GM12878 (cell line): ENCODE measurements at regions not wholly inside any gene's neighbourhood (a gene's known extent, or its start where the extent isn't known, plus 50 kb on each side); places are given as distances from the start of the nearest gene placed in this dataset.

Experiments used
- ATAC-seq: fragments of 200-7000 bp; cut with Tn5 transposase; 3 replicates; pipeline ENCODE4 v1.9.1; 2020; ENCODE audit warnings: mild to moderate bottlenecking, moderate library complexity
- BruUV-seq: library from RNA; stranded (reverse); fragments of 400-500 nt; replicated peaks from 2 replicates; lab custom pipeline; 2021; lab: Mats Ljungman, UMichigan
- CTCF ChIA-PET: fragments of 300-600 bp; sonication (Branson Sonifier 250); formaldehyde crosslinking; extraction: SDS; loops from one replicate; lab custom pipeline; 2021; ENCODE audit warnings: inconsistent platforms; lab: Yijun Ruan, JAX
- POLR2A ChIA-PET: fragments of 350-600 bp; formaldehyde crosslinking; extraction: SDS; loops from one replicate; lab custom pipeline; 2021; ENCODE audit warnings: inconsistent platforms; lab: Charles Lee
- RAD21 ChIA-PET: fragments of 300-600 bp; sonication (Branson Sonifier 250); formaldehyde crosslinking; loops from one replicate; lab custom pipeline; 2023; ENCODE audit warnings: antibody characterized with exemption; ENCODE audit not compliant: unreplicated experiment; lab: Charles Lee
- SMC1A ChIA-PET: fragments of 300-600 bp; sonication (Branson Sonifier 250); formaldehyde crosslinking; loops from one replicate; lab custom pipeline; 2023; ENCODE audit not compliant: unreplicated experiment, uncharacterized antibody; lab: Charles Lee
- DNase-seq: peaks from one replicate; pipeline ENCODE4 v3.0.0-alpha.2; 2011; ENCODE audit warnings: low read depth, low spot score
- FAIRE-seq: peaks from 3 replicates; lab custom pipeline; 2011; peaks lifted over from hg19 to GRCh38; lab: Jason Lieb, UNC
- H2AFZ ChIP-seq: 2 replicates; pipeline ENCODE4 v1.6.0; 2011; ENCODE audit warnings: low read depth, low read length, control low read depth; ENCODE audit not compliant: control insufficient read depth
- H3K27ac ChIP-seq: 2 replicates; pipeline ENCODE4 v1.5.1; 2011; ENCODE audit warnings: control low read depth; ENCODE audit not compliant: control insufficient read depth, insufficient read depth
- H3K27me3 ChIP-seq, 2 experiments: replicated peaks in 1 of 2; 2 replicates each; pipeline versions ENCODE4 v1.6.0 to v1.6.1; 2011; ENCODE audit warnings: low read length in 1 of 2; ENCODE audit not compliant: control insufficient read depth in 2 of 2, insufficient read depth in 2 of 2
- H3K36me3 ChIP-seq, 2 experiments: 2 replicates each; pipeline ENCODE4 v1.5.1; 2011; ENCODE audit warnings: low read length in 1 of 2; ENCODE audit not compliant: control insufficient read depth in 2 of 2, insufficient read depth in 2 of 2
- H3K4me1 ChIP-seq: 2 replicates; pipeline ENCODE4 v1.6.1; 2011; ENCODE audit warnings: mild to moderate bottlenecking, low read length, moderate library complexity, mixed read lengths; ENCODE audit not compliant: control insufficient read depth, insufficient read depth
- H3K4me2 ChIP-seq: 2 replicates; pipeline ENCODE4 v1.6.0; 2011; ENCODE audit warnings: control low read depth; ENCODE audit not compliant: control insufficient read depth, insufficient read depth
- H3K4me3 ChIP-seq: fragments of 200-600 bp; sonication (generic); 2 replicates; pipeline ENCODE4 v1.5.1; 2016
- H3K79me2 ChIP-seq: 2 replicates; pipeline ENCODE4 v1.6.0; 2011; ENCODE audit warnings: low read length; ENCODE audit not compliant: control insufficient read depth, insufficient read depth
- H3K9ac ChIP-seq: 2 replicates; pipeline ENCODE4 v1.8.0; 2011; ENCODE audit warnings: low read length, control low read depth, mixed read lengths; ENCODE audit not compliant: control insufficient read depth, insufficient read depth
- H3K9me3 ChIP-seq: replicated peaks from 3 replicates; pipeline ENCODE4 v1.5.1; 2011; ENCODE audit warnings: mild to moderate bottlenecking, low read length; ENCODE audit not compliant: control insufficient read depth, insufficient read depth
- H4K20me1 ChIP-seq: 2 replicates; pipeline ENCODE4 v1.6.0; 2011; ENCODE audit not compliant: control insufficient read depth, insufficient read depth
- CBX5 ChIP-seq: sonication (generic); IDR thresholded peaks from 2 replicates; pipeline ENCODE4 v1.6.1; 2016; ENCODE audit warnings: low read depth, moderate library complexity, mild to moderate bottlenecking, inconsistent platforms
- EGR1 ChIP-seq, 2 experiments: IDR thresholded peaks; 1 replicate in 1 of 2; 2 replicates in 1 of 2; pipeline ENCODE4 v1.6.1; 2011 to 2012; ENCODE audit warnings: low read depth in 2 of 2, low read length in 2 of 2, borderline replicate concordance in 1 of 2, mild to moderate bottlenecking in 1 of 2, moderate library complexity in 1 of 2
- RBBP5 ChIP-seq: fragments of 200-600 bp; sonication (generic); conservative IDR thresholded peaks from 2 replicates; pipeline ENCODE4 v1.6.1; 2016
- SIN3A ChIP-seq: IDR thresholded peaks from 2 replicates; pipeline ENCODE4 v1.6.1; 2012; ENCODE audit warnings: low read depth, low read length, improper control_type of control experiment
- SMAD5 ChIP-seq: IDR thresholded peaks from 2 replicates; pipeline ENCODE4 v1.6.1; 2016; ENCODE audit warnings: antibody characterized with exemption, low read depth
- SMC3 ChIP-seq: IDR thresholded peaks from 2 replicates; pipeline ENCODE4 v1.6.1; 2011; ENCODE audit warnings: low read length, improper control_type of control experiment, borderline replicate concordance
- TCF7 ChIP-seq: IDR thresholded peaks from 2 replicates; pipeline ENCODE4 v1.6.1; 2014; ENCODE audit warnings: antibody characterized with exemption, borderline replicate concordance
- YBX1 ChIP-seq: fragments of 450-650 bp; IDR thresholded peaks from 2 replicates; pipeline ENCODE4 v1.6.1; 2016; ENCODE audit warnings: antibody characterized with exemption
- YY1 ChIP-seq: IDR thresholded peaks from 2 replicates; pipeline ENCODE4 v1.6.1; 2011; ENCODE audit warnings: low read depth, mild to moderate bottlenecking, low read length
- WGBS: methylation state at CpG from one replicate; pipeline ENCODE4 v1.1.6; 2016; ENCODE audit warnings: low lambda C conversion rate; ENCODE audit not compliant: insufficient replicate concordance, insufficient coverage; ENCODE audit errors: missing lambda C conversion rate; 5-methylcytosine and 5-hydroxymethylcytosine counted together
- in situ Hi-C: fragments of 300-500 bp; cut with MboI; formaldehyde crosslinking; loops from 9 replicates; pipeline ENCODE4 v1.14.3; 2018; ENCODE audit warnings: mixed read lengths
- intact Hi-C: fragments of 100-400 bp; cut with micrococcal nuclease; formaldehyde crosslinking; loops from one replicate; pipeline ENCODE4 v1.14.2; 2022; ENCODE audit not compliant: unreplicated experiment
- TF ChIP-seq, protein P1 (sequence below): IDR thresholded peaks from 2 replicates; pipeline ENCODE4 v1.6.1; 2012; ENCODE audit warnings: low read depth, low read length, improper control_type of control experiment

- DNase-seq (no peak), ATAC-seq (no peak), FAIRE-seq (no peak)
- intact Hi-C loops (no loop called here), in situ Hi-C loops (no loop called here)
- Histone ChIP-seq H3K9me3 (peaks cover 1% of the 10 kb centered on the region; the same call in 1 of the 3 replicates), H3K4me2 (no peak overlapping the region), H3K36me3 (no peaks in the 10 kb centered on the region), H3K4me3 (no peak overlapping the region), H3K9ac (no peak overlapping the region), H3K27ac (no peak overlapping the region), H2AFZ (no peak overlapping the region), H4K20me1 (no peaks in the 10 kb centered on the region), H3K27me3 (no peaks in the 10 kb centered on the region), H3K79me2 (no peaks in the 10 kb centered on the region), H3K4me1 (no peaks in the 10 kb centered on the region)
- no peak for TF ChIP-seq CBX5
- TF ChIP-seq TCF7, result no peak
- TF ChIP-seq YBX1, result no peak
- TF ChIP-seq SMC3, result no peak
- TF ChIP-seq RBBP5, result no peak
- no peak for TF ChIP-seq YY1
- no peak for TF ChIP-seq SIN3A
- TF ChIP-seq SMAD5, result no peak
- TF ChIP-seq, protein P1, sequence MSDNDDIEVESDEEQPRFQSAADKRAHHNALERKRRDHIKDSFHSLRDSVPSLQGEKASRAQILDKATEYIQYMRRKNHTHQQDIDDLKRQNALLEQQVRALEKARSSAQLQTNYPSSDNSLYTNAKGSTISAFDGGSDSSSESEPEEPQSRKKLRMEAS, result no peak
- no peak for TF ChIP-seq EGR1 (IDR thresholded peaks at IDR 0.05; ENCODE audit: borderline replicate concordance in 1 of 2, low read depth in 2 of 2, low read length in 2 of 2)
- BruUV-seq, result no TSS peak
- 42% methylated on average over 3 of the region's 3 CpGs for WGBS
- ChIA-PET RAD21 (no interaction called here), POLR2A (no interaction called here), CTCF (interaction anchor here (0.8 to 1.1 kb wide), 3 partner anchors 9 to 17 kb away, joined by 3 read pairs; no protein-coding TSS in a partner anchor), SMC1A (interaction anchor here (1.3 to 2.0 kb wide), 2 partner anchors 15 to 18 kb away, joined by 4 to 5 read pairs; no protein-coding TSS in a partner anchor)
Observed at GRCh38 chr2:176872406-176872805, 340.2 kb upstream of the HNRNPA3 start.
